ENCODE measurements at regions not wholly inside any gene's neighbourhood (a gene's known extent, or its start where the extent isn't known, plus 50 kb on each side); places are given as distances from the start of the nearest gene placed in this dataset.

DNA sequence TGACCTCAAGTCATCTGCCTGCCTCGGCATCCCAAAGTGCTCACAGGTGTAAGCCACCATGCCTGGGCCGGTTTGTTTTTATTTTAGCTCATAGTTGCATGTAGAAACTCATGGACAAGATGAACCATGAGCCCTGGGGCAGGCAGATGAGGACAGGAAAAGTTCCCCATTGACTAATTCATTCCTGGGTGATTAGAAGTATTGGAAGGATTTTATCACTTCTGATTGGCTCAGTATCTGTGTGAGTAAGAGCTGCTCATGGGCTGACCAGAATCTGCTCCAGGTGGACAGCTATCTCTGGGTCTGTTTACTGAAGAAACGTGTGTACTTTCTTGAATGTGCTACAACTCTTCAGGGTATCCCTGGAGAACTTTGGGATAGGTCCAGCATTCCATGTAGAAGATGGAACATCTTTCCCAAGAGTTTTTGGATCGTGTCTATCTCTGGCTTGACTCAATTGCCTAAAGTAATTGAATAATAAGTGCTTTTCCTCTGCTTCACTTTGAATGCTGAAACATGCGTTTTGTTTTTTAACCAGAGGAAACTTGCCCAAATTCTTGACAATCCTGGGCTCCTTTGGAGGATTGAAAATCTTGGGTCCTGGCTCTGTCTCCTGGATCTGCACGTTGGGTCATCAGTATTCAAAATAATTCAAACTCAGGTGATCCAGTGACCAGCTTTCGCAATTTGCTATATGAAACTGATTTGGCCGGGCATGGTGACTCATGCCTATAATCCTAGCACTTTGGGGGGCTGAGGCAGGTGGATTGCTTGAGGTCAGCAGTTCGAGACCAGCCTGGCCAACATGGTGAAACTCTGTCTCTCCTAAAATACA is 88.6 kb upstream of the DHRSX start:
- Histone ChIP-seq H3K9me3 (ENCODE audit: control insufficient read depth, insufficient read depth, low read length) (no peaks in the 10 kb centered on the region), H3K4me1 (ENCODE audit: insufficient read depth, low read length) (peaks cover 22% of the 10 kb centered on the region), H3K9ac (ENCODE audit: low read depth, low read length) (no peak overlapping the region), H3K36me3 (ENCODE audit: insufficient read depth, low read length) (no peaks in the 10 kb centered on the region)

DNA sequence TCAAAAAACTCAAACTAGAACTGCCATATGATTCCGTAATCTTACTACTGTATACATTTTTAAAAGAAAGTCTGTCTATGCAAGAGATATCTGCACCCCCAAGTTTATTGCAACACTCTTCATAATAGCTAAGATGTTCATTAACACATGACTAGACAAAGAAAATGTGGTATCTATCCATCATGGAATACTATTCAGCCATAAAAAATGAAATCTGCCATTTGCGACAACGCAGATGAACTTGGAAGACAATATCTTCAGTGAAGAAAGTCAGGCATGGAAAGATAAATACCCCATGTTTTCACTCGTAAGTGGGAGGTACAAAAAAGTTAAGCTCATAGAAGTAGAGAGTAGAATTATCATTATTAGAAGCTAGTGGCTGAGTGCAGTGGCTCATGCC is 87.3 kb upstream of the DHRSX start:
- H3K9me3 ChIP-seq (ENCODE audit: control insufficient read depth, insufficient read depth, low read length), result no peaks in the 10 kb centered on the region
- H3K36me3 ChIP-seq (ENCODE audit: insufficient read depth, low read length), result no peaks in the 10 kb centered on the region
- no peak overlapping the region for H3K9ac ChIP-seq (ENCODE audit: low read depth, low read length)
- H3K4me1 ChIP-seq (ENCODE audit: insufficient read depth, low read length), result peaks cover 22% of the 10 kb centered on the region

DNA sequence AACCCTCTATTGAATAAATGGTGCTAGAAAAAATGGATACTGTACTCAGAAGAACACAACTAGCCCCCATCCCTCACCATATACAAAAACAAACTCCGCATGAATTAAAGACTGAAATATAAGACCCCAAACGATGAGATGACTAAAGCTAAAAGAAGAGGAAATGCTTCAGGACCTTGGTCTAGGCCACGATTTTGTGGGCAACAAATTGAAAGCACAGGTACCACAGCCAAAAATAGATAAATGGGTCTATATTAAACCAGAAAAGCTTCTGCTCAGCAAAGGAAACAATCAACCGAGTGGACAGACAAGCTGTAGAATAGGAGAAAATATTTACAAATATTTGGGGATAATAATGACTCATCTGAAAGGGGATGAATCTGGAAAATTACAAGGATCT is 86.4 kb upstream of the DHRSX start:
- Histone ChIP-seq H3K9me3 (ENCODE audit: control insufficient read depth, insufficient read depth, low read length) (no peaks in the 10 kb centered on the region), H3K4me1 (ENCODE audit: insufficient read depth, low read length) (peaks cover 19% of the 10 kb centered on the region), H3K36me3 (ENCODE audit: insufficient read depth, low read length) (no peaks in the 10 kb centered on the region), H3K9ac (ENCODE audit: low read depth, low read length) (no peak overlapping the region)

DNA sequence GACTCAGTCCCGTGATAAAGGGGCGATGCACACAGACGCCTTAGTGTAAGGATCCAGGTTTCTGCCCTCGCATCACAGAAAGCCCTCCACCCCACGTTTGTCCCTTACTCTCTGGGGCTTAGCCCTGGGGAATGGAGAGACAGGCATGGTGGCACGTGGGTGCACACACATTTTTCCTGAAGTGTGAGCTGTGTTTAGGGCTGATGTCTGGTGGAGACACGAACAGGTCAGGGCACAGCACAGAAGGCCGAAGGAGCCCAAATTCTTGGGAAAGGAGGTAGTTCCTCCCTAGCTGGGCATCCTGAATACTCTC is 84.3 kb upstream of the DHRSX start:
- Histone ChIP-seq H3K4me1 (ENCODE audit: insufficient read depth, low read length) (peaks cover 20% of the 10 kb centered on the region; the same call in 1 of the 2 replicates), H3K36me3 (ENCODE audit: insufficient read depth, low read length) (no peaks in the 10 kb centered on the region), H3K9ac (ENCODE audit: low read depth, low read length) (peak overlapping the region; percentile 31), H3K9me3 (ENCODE audit: control insufficient read depth, insufficient read depth, low read length) (no peaks in the 10 kb centered on the region)

DNA sequence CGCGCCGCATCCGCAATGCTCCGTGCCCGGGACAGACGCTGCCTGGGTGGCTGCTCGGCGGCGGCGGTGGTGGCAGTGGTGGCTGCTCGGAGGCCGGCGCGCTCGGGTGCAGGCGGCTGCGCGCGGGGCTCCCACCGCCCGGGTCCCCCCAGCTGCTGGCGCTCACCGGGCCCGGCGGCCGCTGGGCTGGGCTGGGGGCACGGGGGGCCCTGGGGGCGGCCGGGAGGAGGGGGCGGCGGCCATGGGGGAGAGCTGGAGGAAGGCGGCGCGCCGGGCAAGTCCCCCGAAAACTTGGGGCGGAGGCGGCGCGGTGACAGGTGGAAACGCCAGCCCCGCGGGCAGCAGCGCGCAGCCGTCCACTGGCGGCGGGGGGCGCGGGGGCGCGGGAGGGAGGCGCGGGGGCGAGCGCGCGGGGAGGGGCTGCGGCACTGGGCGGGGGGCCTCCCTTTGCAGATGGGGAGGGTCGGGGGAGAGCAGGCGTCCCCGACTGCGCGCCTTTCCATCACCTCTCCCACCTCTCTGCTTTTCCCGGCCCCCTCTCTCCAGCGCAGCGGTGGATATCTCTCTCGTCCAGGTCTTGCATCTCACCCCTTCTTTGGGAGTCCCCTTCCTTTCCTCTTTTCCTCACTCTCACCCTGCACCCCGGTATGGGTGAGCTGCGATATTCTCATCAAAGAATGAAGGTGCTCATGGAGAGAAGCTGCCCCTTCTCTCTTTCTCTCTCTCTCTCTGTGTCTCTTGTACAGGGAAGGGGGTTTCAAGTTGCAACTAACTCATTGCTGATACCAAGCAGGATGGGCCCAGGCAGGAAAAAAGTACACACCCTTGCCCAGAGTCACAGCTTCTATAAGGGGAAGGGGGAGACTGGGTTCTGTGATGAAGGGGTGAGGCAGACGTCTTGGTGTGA is 83.7 kb upstream of the DHRSX start:
- H3K36me3 ChIP-seq (ENCODE audit: insufficient read depth, low read length), result no peaks in the 10 kb centered on the region
- H3K9ac ChIP-seq (ENCODE audit: low read depth, low read length), result peak overlapping the region; percentile 31
- peaks cover 20% of the 10 kb centered on the region; the same call in 1 of the 2 replicates for H3K4me1 ChIP-seq (ENCODE audit: insufficient read depth, low read length)
- H3K9me3 ChIP-seq (ENCODE audit: control insufficient read depth, insufficient read depth, low read length), result no peaks in the 10 kb centered on the region

DNA sequence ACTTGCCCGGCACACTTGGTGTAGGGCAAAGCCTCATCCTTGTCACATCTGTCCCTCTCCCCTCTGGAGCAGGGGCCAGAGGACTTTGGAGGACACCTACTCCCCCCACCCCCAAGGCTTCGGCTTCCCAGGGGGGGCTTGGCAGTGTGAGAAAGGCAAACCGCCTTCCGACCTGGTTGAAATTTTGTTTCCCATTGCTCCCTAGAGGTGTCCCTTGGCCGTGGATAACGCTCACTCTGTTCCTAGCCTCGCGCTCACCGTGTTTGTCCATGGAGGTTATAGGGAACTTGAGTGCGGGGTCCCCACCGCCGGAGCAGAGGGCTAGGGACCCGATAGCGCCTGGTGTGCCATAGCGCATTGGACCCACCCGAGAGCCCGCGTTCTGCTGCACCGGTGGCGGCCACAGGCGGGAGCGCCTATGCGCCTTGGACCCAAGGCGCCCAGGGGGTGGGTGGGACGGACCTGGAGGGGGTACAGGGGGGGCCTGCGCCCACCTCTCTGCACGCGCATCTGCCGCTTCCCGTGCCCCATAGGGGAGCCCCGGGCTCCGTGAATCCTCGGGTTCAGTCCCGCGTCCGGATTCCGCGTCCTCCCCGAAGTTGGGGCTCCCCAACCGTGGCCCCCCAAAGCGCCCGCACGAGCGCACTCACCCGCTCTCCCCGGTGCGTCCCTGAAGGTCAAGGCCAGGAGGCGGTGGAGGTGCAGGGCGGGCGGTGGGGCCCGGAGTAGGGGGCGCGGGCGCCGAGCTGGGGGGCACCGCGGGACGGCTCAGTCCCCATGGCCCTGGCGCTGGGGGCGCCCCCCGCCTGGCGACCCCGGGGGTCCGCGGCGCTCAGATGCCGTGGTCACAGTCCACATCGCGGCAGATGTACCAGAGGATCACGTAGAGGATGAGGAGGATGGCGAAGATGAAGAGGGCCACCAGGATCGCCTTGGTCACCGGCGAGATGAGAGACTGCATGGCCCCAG is 82.7 kb upstream of the DHRSX start:
- peaks cover 22% of the 10 kb centered on the region for H3K4me1 ChIP-seq (ENCODE audit: insufficient read depth, low read length)
- no peaks in the 10 kb centered on the region for H3K36me3 ChIP-seq (ENCODE audit: insufficient read depth, low read length)
- H3K9ac ChIP-seq (ENCODE audit: low read depth, low read length), result peak overlapping the region; percentile 39
- H3K9me3 ChIP-seq (ENCODE audit: control insufficient read depth, insufficient read depth, low read length), result no peaks in the 10 kb centered on the region

DNA sequence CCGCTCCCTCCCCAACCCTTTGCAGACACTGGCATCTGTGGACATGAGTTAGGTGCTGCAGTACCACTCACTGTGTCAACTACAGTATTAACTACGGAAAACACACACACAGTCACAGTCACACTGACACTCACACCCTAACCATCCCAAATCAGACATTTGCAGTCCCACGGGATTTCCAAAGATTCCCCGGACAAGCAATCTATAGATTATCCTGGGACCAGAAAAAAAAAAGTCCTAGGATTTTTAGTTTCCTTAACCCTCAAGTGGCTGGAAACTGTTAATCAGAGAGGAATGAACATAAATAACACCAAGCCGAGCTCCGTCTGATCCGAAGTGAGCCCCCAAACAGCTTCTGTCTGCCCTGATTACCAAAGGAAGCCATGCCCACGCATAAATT is 81.9 kb upstream of the DHRSX start:
- no peaks in the 10 kb centered on the region for H3K36me3 ChIP-seq (ENCODE audit: insufficient read depth, low read length)
- peaks cover 30% of the 10 kb centered on the region for H3K4me1 ChIP-seq (ENCODE audit: insufficient read depth, low read length)
- peak overlapping the region; percentile 39; the same call in 1 of the 2 replicates for H3K9ac ChIP-seq (ENCODE audit: low read depth, low read length)
- H3K9me3 ChIP-seq (ENCODE audit: control insufficient read depth, insufficient read depth, low read length), result no peaks in the 10 kb centered on the region

DNA sequence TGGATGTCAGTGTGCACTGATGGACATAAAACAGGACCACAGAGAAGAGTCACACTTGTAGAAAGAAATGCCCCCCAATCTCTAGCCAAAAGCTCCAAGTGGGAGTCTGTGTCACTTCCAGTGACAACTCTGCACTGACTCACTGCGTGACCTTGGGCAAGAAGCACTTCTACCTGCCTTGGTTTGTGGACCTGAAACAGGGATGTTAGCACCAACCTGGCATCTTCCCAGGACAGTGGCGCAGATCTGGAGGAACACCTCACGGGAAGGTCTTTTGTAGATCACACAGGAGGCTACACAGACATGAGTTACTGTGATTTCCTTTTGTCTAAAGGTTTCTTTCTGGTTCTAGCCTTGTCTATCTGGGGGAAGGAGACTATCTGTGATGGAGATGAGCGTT is 80.5 kb upstream of the DHRSX start:
- Histone ChIP-seq H3K36me3 (ENCODE audit: insufficient read depth, low read length) (no peaks in the 10 kb centered on the region), H3K4me1 (ENCODE audit: insufficient read depth, low read length) (peaks cover 34% of the 10 kb centered on the region), H3K9me3 (ENCODE audit: control insufficient read depth, insufficient read depth, low read length) (no peaks in the 10 kb centered on the region), H3K9ac (ENCODE audit: low read depth, low read length) (no peak overlapping the region)

DNA sequence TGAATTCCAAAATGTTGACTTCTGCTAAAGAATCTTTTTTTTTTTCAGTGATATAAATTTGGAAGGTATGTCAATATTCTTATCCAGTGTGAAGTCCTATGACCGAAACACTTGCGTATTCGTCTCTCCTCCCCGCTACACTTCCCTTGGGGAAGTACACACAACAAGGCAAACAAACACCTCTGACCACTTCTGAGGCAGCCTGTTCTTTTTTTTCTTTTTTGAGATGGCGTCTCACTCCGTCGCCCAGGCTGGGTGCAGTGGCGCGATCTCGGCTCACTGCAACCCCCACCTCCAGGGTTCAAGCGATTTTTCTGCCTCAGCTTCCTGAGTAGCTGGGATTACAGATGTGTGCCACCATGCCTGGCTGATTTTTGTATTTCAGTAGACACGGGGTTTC is 78.1 kb upstream of the DHRSX start:
- no peaks in the 10 kb centered on the region for H3K36me3 ChIP-seq (ENCODE audit: insufficient read depth, low read length)
- no peaks in the 10 kb centered on the region for H3K9me3 ChIP-seq (ENCODE audit: control insufficient read depth, insufficient read depth, low read length)
- H3K9ac ChIP-seq (ENCODE audit: low read depth, low read length), result no peak overlapping the region
- peaks cover 18% of the 10 kb centered on the region for H3K4me1 ChIP-seq (ENCODE audit: insufficient read depth, low read length)

DNA sequence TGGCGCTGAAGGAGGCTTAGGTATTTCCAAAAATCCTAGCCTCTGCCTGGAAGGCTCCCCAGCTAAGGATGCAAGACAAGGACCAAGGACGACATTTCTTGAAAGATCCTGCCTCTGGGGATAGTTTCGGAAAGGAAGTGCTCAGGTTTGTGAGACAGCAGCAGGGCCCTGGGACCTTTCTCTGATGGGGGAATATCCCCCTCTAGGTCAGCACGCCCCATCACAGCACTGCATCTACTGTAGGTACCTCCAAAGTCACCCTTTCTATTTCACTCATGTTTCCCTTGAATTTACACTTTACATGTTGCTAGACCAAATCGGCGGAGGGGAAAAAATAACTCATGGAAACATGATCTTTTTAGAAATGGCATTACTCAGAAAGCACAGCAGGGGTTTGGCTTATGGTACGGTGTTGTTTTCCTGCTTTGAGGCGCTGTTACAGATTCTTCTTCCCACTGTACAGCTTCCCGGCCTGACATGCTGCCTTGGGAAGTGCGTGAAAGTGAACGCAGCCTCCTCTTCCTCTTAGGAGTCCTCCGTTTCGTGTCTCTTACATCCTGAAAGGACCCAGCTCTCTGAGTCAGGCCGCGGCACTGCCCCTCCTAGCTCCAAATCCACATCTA is 77.2 kb upstream of the DHRSX start:
- H3K4me1 ChIP-seq (ENCODE audit: insufficient read depth, low read length), result peaks cover 22% of the 10 kb centered on the region
- no peaks in the 10 kb centered on the region for H3K9me3 ChIP-seq (ENCODE audit: control insufficient read depth, insufficient read depth, low read length)
- H3K36me3 ChIP-seq (ENCODE audit: insufficient read depth, low read length), result no peaks in the 10 kb centered on the region
- H3K9ac ChIP-seq (ENCODE audit: low read depth, low read length), result no peak overlapping the region

DNA sequence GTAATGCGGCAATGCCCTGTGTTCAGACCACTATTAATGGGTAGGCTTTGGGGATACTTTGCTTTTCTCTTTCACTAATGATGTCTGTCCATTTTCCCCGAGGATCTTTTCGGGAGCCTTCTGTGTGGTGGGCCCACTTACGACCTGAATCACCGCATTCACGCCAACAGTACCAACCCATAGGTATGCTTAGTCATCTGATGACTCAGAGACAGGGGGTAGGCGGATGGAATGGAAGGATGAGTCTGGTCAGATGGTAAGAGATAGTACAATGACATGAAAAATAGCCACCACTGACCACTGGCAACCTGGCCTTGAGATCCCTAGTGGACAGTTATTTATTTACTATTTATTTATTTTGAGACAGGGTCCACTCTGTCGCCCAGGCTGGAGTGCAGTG is 76.0 kb upstream of the DHRSX start:
- H3K9me3 ChIP-seq (ENCODE audit: control insufficient read depth, insufficient read depth, low read length), result no peaks in the 10 kb centered on the region
- no peaks in the 10 kb centered on the region for H3K36me3 ChIP-seq (ENCODE audit: insufficient read depth, low read length)
- peaks cover 20% of the 10 kb centered on the region for H3K4me1 ChIP-seq (ENCODE audit: insufficient read depth, low read length)
- H3K9ac ChIP-seq (ENCODE audit: low read depth, low read length), result no peak overlapping the region

DNA sequence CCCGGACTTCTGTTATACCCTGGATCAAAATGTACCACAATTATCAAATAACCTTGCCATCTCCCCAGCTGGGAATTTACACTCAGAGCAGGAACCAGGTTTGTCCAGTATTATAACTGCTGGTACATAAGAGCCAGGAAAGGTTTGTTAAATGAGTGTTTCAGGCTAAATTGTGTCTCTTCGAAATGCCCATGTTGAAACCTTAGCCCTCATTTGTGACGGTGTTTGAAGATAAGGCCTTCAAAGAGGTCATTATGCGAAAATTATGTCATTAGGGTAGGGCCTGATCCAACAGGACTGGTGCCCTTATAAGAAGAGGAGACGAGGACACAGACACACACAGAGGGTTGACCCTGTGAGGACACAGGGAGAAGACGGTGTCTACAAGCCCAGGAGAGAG is 73.5 kb upstream of the DHRSX start:
- Histone ChIP-seq H3K36me3 (ENCODE audit: insufficient read depth, low read length) (no peaks in the 10 kb centered on the region), H3K9me3 (ENCODE audit: control insufficient read depth, insufficient read depth, low read length) (peaks cover 4% of the 10 kb centered on the region; the same call in 1 of the 2 replicates), H3K4me1 (ENCODE audit: insufficient read depth, low read length) (peaks cover 20% of the 10 kb centered on the region), H3K9ac (ENCODE audit: low read depth, low read length) (no peak overlapping the region)

DNA sequence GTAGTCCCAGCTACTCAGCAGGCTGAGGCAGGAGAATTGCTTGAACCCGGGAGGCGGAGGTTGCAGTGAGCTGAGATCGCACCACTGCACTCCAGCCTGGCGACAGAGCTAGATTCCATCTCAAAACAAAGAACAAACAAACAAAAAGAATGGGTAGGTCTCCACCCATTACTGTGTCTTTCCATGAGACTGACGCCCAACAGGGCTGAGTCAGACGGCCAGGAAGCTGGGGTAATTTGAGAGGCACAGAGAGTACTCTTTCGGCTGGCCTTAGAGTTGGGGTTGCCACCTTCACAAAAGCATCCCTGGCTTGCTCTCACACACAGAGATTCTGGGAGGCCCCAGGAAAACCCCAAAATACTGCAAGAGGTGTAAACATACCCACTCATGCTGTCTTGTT is 72.0 kb upstream of the DHRSX start:
- Histone ChIP-seq H3K9me3 (ENCODE audit: control insufficient read depth, insufficient read depth, low read length) (peaks cover 5% of the 10 kb centered on the region; the same call in 1 of the 2 replicates), H3K9ac (ENCODE audit: low read depth, low read length) (no peak overlapping the region), H3K4me1 (ENCODE audit: insufficient read depth, low read length) (peaks cover 11% of the 10 kb centered on the region), H3K36me3 (ENCODE audit: insufficient read depth, low read length) (no peaks in the 10 kb centered on the region)

DNA sequence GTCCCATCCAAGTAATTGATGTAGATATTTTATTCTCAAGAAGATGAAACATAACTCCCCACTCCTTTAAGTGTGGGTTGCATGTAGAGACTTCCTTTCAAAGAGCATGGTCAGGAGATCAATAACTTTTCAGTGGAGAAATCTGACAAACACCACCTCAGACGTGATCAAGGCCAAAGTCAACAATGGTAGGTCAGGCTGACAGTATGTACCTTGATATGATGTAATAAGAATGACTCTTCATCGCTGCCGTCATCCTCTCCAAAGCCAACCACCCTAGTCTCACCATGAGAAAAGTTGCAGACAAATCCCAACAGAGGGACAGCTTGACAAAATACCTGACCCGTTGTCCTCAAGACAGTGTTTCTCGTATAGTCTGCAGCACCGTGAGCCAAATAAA is 67.3 kb upstream of the DHRSX start:
- Histone ChIP-seq H3K9me3 (ENCODE audit: control insufficient read depth, insufficient read depth, low read length) (peaks cover 5% of the 10 kb centered on the region; the same call in 1 of the 2 replicates), H3K9ac (ENCODE audit: low read depth, low read length) (no peak overlapping the region), H3K4me1 (ENCODE audit: insufficient read depth, low read length) (peaks cover 11% of the 10 kb centered on the region), H3K36me3 (ENCODE audit: insufficient read depth, low read length) (no peaks in the 10 kb centered on the region)

All from ES-I3 (cell line).